Fibroblast of the aortic adventitia (primary cell): ENCODE measurements at regions not wholly inside any gene's neighbourhood (a gene's known extent, or its start where the extent isn't known, plus 50 kb on each side); places are given as distances from the start of the nearest gene placed in this dataset.

Source experiments
- DNase-seq: peaks from one replicate; pipeline ENCODE4 v3.0.0-alpha.2; 2010; ENCODE audit warnings: low read depth
- H3K4me3 ChIP-seq: 2 replicates; pipeline ENCODE4 v1.5.1; 2011; ENCODE audit warnings: low read depth, mild to moderate bottlenecking, control low read depth, low read length, moderate library complexity
- CTCF ChIP-seq: IDR thresholded peaks from 2 replicates; pipeline ENCODE4 v1.5.1; 2011; ENCODE audit warnings: mild to moderate bottlenecking, low read length, control low read depth, inconsistent platforms; ENCODE audit not compliant: insufficient read depth

- DNase-seq = no peak
- no peak overlapping the region for H3K4me3 ChIP-seq
- TF ChIP-seq CTCF = no peak
Measured at GRCh38 chr19:28481674-28482073, 731.3 kb downstream of the UQCRFS1 start.

GRCh38 chr19:28475525-28475924 is 737.4 kb downstream of the UQCRFS1 start:
- no peak for DNase-seq
- TF ChIP-seq CTCF = no peak
- H3K4me3 ChIP-seq = no peak overlapping the region

- H3K4me3 ChIP-seq = no peak overlapping the region
- TF ChIP-seq CTCF = no peak
- DNase-seq = no peak
Measured at GRCh38 chr19:28472843-28473242, 740.1 kb downstream of the UQCRFS1 start.

GRCh38 chr19:28471731-28472510 is 741.0 kb downstream of the UQCRFS1 start:
- DNase-seq = peak; percentile 47
- TF ChIP-seq CTCF = no peak
- no peak overlapping the region for H3K4me3 ChIP-seq

- no peak for TF ChIP-seq CTCF
- DNase-seq = no peak
- H3K4me3 ChIP-seq = no peak overlapping the region
Measured at GRCh38 chr19:28469544-28469943, 743.4 kb downstream of the UQCRFS1 start.

- no peak for TF ChIP-seq CTCF
- DNase-seq = peak; percentile 84
- H3K4me3 ChIP-seq = peak overlapping the region; percentile 31
Measured at GRCh38 chr19:28468701-28469459, 744.1 kb downstream of the UQCRFS1 start.
